Gastrocnemius medialis (tissue), 4 donors: ENCODE measurements at regions not wholly inside any gene's neighbourhood (a gene's known extent, or its start where the extent isn't known, plus 50 kb on each side); places are given as distances from the start of the nearest gene placed in this dataset.

Experiments used
- ATAC-seq, 2 donors: fragments of 150-250 bp; one replicate each; pipeline ENCODE4 v1.9.1; 2016
- DNase-seq, 2 donors: peaks; one replicate each; pipeline ENCODE4 v3.0.0-alpha.2; 2019
- H3K27ac ChIP-seq, 4 donors: fragments of 200-600 bp; sonication (generic); 1 replicate in 1 of 4; 2 replicates in 3 of 4; pipeline ENCODE4 v1.5.1; 2016 to 2018; ENCODE audit warnings: mild to moderate bottlenecking in 2 of 4, moderate library complexity in 1 of 4
- H3K27me3 ChIP-seq, 3 donors: fragments of 200-600 bp; sonication (generic) in 2 of 3; 1 replicate in 1 of 3; 2 replicates in 2 of 3; pipeline versions ENCODE4 v1.5.1 to v1.6.0; 2016 to 2019; ENCODE audit warnings: mild to moderate bottlenecking in 1 of 3, moderate library complexity in 1 of 3
- H3K36me3 ChIP-seq, 2 donors: fragments of 200-600 bp; sonication (generic) in 1 of 2; one replicate each; pipeline ENCODE4 v1.5.1; 2017 to 2018
- H3K4me1 ChIP-seq, 2 donors: fragments of 200-600 bp; sonication (generic) in 1 of 2; one replicate each; pipeline ENCODE4 v1.5.1; 2016 to 2017; ENCODE audit warnings: mild to moderate bottlenecking in 2 of 2
- H3K4me3 ChIP-seq, 4 donors: fragments of 200-600 bp; sonication (generic) in 3 of 4; 1 replicate in 1 of 4; 2 replicates in 3 of 4; pipeline ENCODE4 v1.5.1; 2016 to 2019; ENCODE audit warnings: mild to moderate bottlenecking in 2 of 4
- H3K9me3 ChIP-seq, 3 donors: fragments of 200-600 bp; sonication (generic) in 2 of 3; 1 replicate in 1 of 3; 2 replicates in 2 of 3; pipeline ENCODE4 v1.5.1; 2016 to 2019
- POLR2A ChIP-seq, 2 donors: fragments of 450-650 bp; IDR thresholded peaks; one replicate each; pipeline ENCODE4 v1.6.1; 2017; ENCODE audit warnings: antibody characterized with exemption in 2 of 2, mild to moderate bottlenecking in 2 of 2, moderate library complexity in 2 of 2
- in situ Hi-C, 4 donors: fragments of 200-750 bp; cut with MboI; loops; one replicate each; pipeline versions ENCODE4 v1.15.0 to v1.8.0; 2017; ENCODE audit warnings: low sequenced_read_pairs in 4 of 4
- intact Hi-C: fragments of 100-400 bp; cut with DNase I; formaldehyde crosslinking; loops from one replicate; pipeline ENCODE4 v1.15.1; 2023; ENCODE audit warnings: low total_unique reads
- TF ChIP-seq, protein P1 (sequence below), 5 experiments: fragments of 450-650 bp in 3 of 5; fragments of 200-600 bp in 2 of 5; sonication (generic) in 2 of 5; IDR thresholded peaks in 4 of 5; conservative IDR thresholded peaks in 1 of 5; 1 replicate in 4 of 5; 2 replicates in 1 of 5; pipeline ENCODE4 v1.5.1; 2016 to 2019; ENCODE audit warnings: antibody characterized with exemption in 5 of 5, mild to moderate bottlenecking in 3 of 5, moderate library complexity in 3 of 5

DNA sequence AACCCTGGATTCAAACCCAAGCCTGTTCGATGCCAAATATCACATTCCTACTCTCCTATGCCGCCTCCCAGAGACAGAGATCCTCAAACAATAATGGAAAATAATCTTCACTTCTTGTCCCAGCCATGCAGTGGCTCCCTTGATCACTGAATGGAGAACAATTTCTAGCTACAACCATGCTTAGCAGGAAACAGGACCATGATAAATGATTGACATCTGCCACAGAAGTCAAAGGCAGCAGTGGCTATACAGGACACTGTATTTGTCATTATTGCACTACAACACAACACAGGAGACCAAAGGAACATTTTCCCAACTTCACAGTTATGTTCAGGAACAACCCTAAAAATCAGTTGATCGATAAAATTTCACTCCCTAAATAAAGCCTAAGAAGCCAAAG lies 243.3 kb upstream of the SLC7A11 start:
- no peaks in the 10 kb centered on the region for H3K9me3 ChIP-seq
- TF ChIP-seq, protein P1, sequence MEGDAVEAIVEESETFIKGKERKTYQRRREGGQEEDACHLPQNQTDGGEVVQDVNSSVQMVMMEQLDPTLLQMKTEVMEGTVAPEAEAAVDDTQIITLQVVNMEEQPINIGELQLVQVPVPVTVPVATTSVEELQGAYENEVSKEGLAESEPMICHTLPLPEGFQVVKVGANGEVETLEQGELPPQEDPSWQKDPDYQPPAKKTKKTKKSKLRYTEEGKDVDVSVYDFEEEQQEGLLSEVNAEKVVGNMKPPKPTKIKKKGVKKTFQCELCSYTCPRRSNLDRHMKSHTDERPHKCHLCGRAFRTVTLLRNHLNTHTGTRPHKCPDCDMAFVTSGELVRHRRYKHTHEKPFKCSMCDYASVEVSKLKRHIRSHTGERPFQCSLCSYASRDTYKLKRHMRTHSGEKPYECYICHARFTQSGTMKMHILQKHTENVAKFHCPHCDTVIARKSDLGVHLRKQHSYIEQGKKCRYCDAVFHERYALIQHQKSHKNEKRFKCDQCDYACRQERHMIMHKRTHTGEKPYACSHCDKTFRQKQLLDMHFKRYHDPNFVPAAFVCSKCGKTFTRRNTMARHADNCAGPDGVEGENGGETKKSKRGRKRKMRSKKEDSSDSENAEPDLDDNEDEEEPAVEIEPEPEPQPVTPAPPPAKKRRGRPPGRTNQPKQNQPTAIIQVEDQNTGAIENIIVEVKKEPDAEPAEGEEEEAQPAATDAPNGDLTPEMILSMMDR (IDR thresholded peaks at IDR 0.05 in 4 of 5, conservative IDR thresholded peaks at IDR 0.05 in 1 of 5): no peak
- TF ChIP-seq POLR2A (IDR thresholded peaks at IDR 0.05): no peak
- intact Hi-C loops: no loop called here
- ATAC-seq (no peak), DNase-seq (no peak)
- peaks cover 0 to 6% of the 10 kb centered on the region in 2 donors for H3K4me1 ChIP-seq
- no peaks in the 10 kb centered on the region for H3K36me3 ChIP-seq
- no peaks in the 10 kb centered on the region for H3K27me3 ChIP-seq
- no peak overlapping the region for H3K27ac ChIP-seq
- in situ Hi-C loops: no loop called here
- no peak overlapping the region for H3K4me3 ChIP-seq

DNA sequence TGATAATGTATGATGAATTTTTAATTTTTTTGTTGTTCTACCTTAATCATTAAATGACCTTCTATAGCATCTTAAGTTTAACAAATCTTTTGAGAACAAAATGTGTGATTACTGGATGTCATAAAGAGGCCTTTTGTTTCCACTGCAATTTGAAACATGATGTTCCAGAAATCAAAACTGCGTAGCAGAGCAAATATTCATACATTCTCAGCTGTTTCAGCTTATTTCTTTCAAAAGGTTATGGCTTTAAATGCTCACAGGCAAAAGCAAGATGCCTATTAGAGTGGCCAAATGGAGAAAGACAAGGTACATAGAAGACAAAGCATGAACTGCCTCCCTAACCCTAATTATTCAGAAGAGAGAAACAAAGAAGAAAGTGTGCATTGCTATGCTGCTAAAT lies 233.0 kb upstream of the SLC7A11 start:
- no peak for TF ChIP-seq POLR2A (IDR thresholded peaks at IDR 0.05)
- TF ChIP-seq, protein P1 (IDR thresholded peaks at IDR 0.05 in 4 of 5, conservative IDR thresholded peaks at IDR 0.05 in 1 of 5): no peak
- H3K27ac ChIP-seq: no peak overlapping the region
- no peak overlapping the region for H3K4me3 ChIP-seq
- H3K4me1 ChIP-seq: no peaks in the 10 kb centered on the region
- ATAC-seq (no peak), DNase-seq (no peak)
- no peaks in the 10 kb centered on the region for H3K36me3 ChIP-seq
- in situ Hi-C loops (no loop called here), intact Hi-C loops (no loop called here)
- H3K9me3 ChIP-seq: no peaks in the 10 kb centered on the region
- H3K27me3 ChIP-seq: no peaks in the 10 kb centered on the region

DNA sequence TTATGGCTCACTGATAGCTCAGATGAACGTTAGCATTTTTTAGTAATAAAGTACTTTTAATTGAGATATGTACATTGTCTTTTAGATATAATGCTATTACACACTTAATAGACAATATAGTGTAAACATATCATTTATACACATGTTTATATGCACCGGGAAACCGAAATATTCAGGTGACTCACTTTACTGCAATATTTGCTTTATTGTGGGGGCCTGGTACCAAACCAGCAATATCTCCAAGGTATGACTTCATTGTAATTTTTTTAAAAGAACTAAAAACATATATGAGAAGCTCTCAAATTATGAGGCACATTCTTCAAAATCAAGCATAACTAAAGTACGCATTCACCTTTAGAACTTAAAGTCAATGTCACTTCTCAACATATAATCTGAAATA lies 231.2 kb upstream of the SLC7A11 start:
- intact Hi-C loops (no loop called here), in situ Hi-C loops (no loop called here)
- Histone ChIP-seq H3K36me3 (no peaks in the 10 kb centered on the region), H3K9me3 (no peaks in the 10 kb centered on the region), H3K27me3 (no peaks in the 10 kb centered on the region), H3K27ac (no peak overlapping the region), H3K4me3 (no peak overlapping the region), H3K4me1 (no peaks in the 10 kb centered on the region)
- no peak for DNase-seq
- no peak for TF ChIP-seq POLR2A (IDR thresholded peaks at IDR 0.05)
- TF ChIP-seq, protein P1 (IDR thresholded peaks at IDR 0.05 in 4 of 5, conservative IDR thresholded peaks at IDR 0.05 in 1 of 5): no peak
- ATAC-seq: no peak

DNA sequence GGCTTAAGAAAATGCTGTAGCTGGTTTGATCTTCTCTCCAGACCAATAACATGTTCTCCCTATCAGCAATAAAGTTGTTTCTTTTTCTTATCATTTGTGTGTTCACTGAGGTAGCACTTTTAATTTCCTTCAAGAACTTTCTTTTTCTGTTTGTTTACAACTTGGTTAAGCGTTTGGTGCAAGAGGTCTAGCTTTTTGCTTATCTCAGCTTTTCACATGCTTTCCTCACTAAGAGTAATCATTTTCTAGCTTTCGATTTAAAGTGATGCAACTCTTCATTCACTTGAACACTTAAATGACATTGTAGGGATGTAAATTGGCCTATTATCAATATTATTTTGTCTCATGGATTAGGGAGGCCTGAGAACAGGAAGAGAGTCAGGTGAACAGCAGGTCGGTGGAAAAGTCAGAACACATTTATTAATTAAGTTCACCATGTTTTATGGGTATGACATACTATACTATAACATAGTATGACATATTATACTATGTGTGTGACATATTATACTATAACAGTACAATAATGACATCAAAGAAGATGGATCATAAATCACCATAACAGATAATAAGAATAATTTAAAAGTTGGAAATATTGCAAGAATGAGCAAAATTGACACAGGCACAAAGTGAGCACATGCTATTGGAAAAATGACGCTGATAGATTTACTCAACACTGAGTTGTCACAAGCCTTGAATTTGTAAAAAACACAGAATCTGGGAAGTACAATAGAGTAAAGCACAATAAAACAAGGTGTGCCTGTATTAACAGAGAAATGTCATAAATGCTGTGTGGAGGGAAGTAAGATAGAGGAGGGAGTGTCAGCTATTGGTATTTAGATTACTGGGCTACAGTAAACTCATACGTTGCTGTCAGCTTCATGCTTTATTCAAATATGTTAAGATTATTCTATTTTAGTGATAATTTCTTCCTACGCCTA lies 218.6 kb upstream of the SLC7A11 start:
- Histone ChIP-seq H3K27me3 (no peaks in the 10 kb centered on the region), H3K4me1 (no peaks in the 10 kb centered on the region), H3K36me3 (no peaks in the 10 kb centered on the region), H3K9me3 (no peaks in the 10 kb centered on the region), H3K4me3 (no peak overlapping the region), H3K27ac (no peak overlapping the region)
- TF ChIP-seq POLR2A (IDR thresholded peaks at IDR 0.05): no peak
- TF ChIP-seq, protein P1 (IDR thresholded peaks at IDR 0.05 in 4 of 5, conservative IDR thresholded peaks at IDR 0.05 in 1 of 5): no peak
- in situ Hi-C loops: no loop called here
- ATAC-seq (no peak), DNase-seq (no peak)
- intact Hi-C loops: no loop called here
